HEK293 (cell line): ENCODE measurements at regions not wholly inside any gene's neighbourhood (a gene's known extent, or its start where the extent isn't known, plus 50 kb on each side); places are given as distances from the start of the nearest gene placed in this dataset.

Experiments used
- CTCF ChIA-PET: fragments of 350-600 bp; formaldehyde crosslinking; extraction: SDS; loops from one replicate; lab custom pipeline; 2021; ENCODE audit warnings: antibody characterized with exemption; lab: Yijun Ruan, JAX
- POLR2A ChIA-PET: fragments of 300-600 bp; formaldehyde crosslinking; extraction: SDS; loops from one replicate; lab custom pipeline; 2020; ENCODE audit warnings: antibody characterized with exemption, inconsistent platforms; lab: Yijun Ruan, JAX
- H3K27ac ChIP-seq: fragments of 200-500 bp; sonication (Bioruptor generic); 2 replicates; pipeline ENCODE4 v1.5.1; 2014; ENCODE audit warnings: low read depth, low read length, control low read depth, inconsistent platforms; ENCODE audit errors: extremely low read depth
- H3K36me3 ChIP-seq, 2 experiments: fragments of 200-500 bp in 1 of 2; sonication (Bioruptor generic) in 1 of 2; 1 replicate in 1 of 2; 2 replicates in 1 of 2; pipeline ENCODE4 v1.5.1; 2014 to 2017; ENCODE audit warnings: inconsistent platforms in 2 of 2, low read length in 2 of 2; ENCODE audit not compliant: control insufficient read depth in 2 of 2, insufficient read depth in 1 of 2
- H3K4me1 ChIP-seq: fragments of 200-500 bp; sonication (Bioruptor generic); 2 replicates; pipeline ENCODE4 v1.5.1; 2014; ENCODE audit warnings: mild to moderate bottlenecking, low read length, inconsistent platforms; ENCODE audit not compliant: control insufficient read depth, insufficient read depth
- H3K4me3 ChIP-seq: 2 replicates; pipeline ENCODE4 v1.5.1; 2011; ENCODE audit warnings: low read depth, mild to moderate bottlenecking, control low read depth, low read length, moderate library complexity
- H3K9me3 ChIP-seq: fragments of 200-500 bp; sonication (Bioruptor generic); 2 replicates; pipeline ENCODE4 v1.5.1; 2014; ENCODE audit warnings: low read depth, low read length, inconsistent platforms; ENCODE audit not compliant: control insufficient read depth, insufficient read depth
- IKZF3 ChIP-seq: fragments of 450-650 bp; IDR thresholded peaks from 2 replicates; pipeline ENCODE4 v1.5.0; 2018; ENCODE audit warnings: missing biosample characterization, mild to moderate bottlenecking, missing genetic modification characterization, moderate library complexity
- KLF10 ChIP-seq: fragments of 450-650 bp; IDR thresholded peaks from 2 replicates; pipeline ENCODE4 v1.5.1; 2018; ENCODE audit warnings: missing biosample characterization, mild to moderate bottlenecking, missing genetic modification characterization
- KLF8 ChIP-seq: fragments of 450-650 bp; formaldehyde crosslinking; IDR thresholded peaks from 2 replicates; pipeline ENCODE4 v1.5.1; 2016; ENCODE audit warnings: missing biosample characterization, missing genetic modification characterization
- REPIN1 ChIP-seq: fragments of 450-650 bp; formaldehyde crosslinking; IDR thresholded peaks from 2 replicates; pipeline ENCODE4 v1.5.1; 2017; ENCODE audit warnings: missing biosample characterization, missing genetic modification characterization, low read depth
- SCRT1 ChIP-seq: fragments of 450-650 bp; formaldehyde crosslinking; IDR thresholded peaks from 2 replicates; pipeline ENCODE4 v1.5.1; 2016; ENCODE audit warnings: missing biosample characterization, missing genetic modification characterization, borderline replicate concordance
- ZBTB8A ChIP-seq: fragments of 450-650 bp; formaldehyde crosslinking; IDR thresholded peaks from 2 replicates; pipeline ENCODE4 v1.5.1; 2016; ENCODE audit warnings: missing biosample characterization, missing genetic modification characterization
- ZFP37 ChIP-seq: fragments of 450-650 bp; formaldehyde crosslinking; IDR thresholded peaks from 2 replicates; pipeline ENCODE4 v1.5.1; 2016; ENCODE audit warnings: missing biosample characterization, missing genetic modification characterization
- ZNF121 ChIP-seq: fragments of 450-650 bp; formaldehyde crosslinking; IDR thresholded peaks from 2 replicates; pipeline ENCODE4 v1.5.1; 2016; ENCODE audit warnings: missing biosample characterization, missing genetic modification characterization
- ZNF19 ChIP-seq: fragments of 450-650 bp; formaldehyde crosslinking; IDR thresholded peaks from 2 replicates; pipeline ENCODE4; 2016; ENCODE audit warnings: missing biosample characterization, missing genetic modification characterization, low read depth
- ZNF24 ChIP-seq: fragments of 450-650 bp; formaldehyde crosslinking; IDR thresholded peaks from 2 replicates; pipeline ENCODE4 v1.5.1; 2016; ENCODE audit warnings: missing biosample characterization, missing genetic modification characterization
- ZNF248 ChIP-seq: fragments of 450-650 bp; formaldehyde crosslinking; IDR thresholded peaks from 2 replicates; pipeline ENCODE4 v1.5.1; 2017; ENCODE audit warnings: missing biosample characterization, missing genetic modification characterization
- ZNF416 ChIP-seq: fragments of 450-650 bp; formaldehyde crosslinking; IDR thresholded peaks from 2 replicates; pipeline ENCODE4 v1.5.1; 2016; ENCODE audit warnings: missing biosample characterization, missing genetic modification characterization
- ZNF623 ChIP-seq: fragments of 450-650 bp; formaldehyde crosslinking; IDR thresholded peaks from 2 replicates; pipeline ENCODE4 v1.5.1; 2016; ENCODE audit warnings: missing biosample characterization, missing genetic modification characterization
- ZNF660 ChIP-seq: fragments of 450-650 bp; IDR thresholded peaks from 2 replicates; pipeline ENCODE4 v1.5.1; 2018; ENCODE audit warnings: missing biosample characterization, mild to moderate bottlenecking, missing genetic modification characterization
- ZNF701 ChIP-seq: fragments of 450-650 bp; formaldehyde crosslinking; IDR thresholded peaks from 2 replicates; pipeline ENCODE4 v1.5.1; 2016; ENCODE audit warnings: missing biosample characterization, missing genetic modification characterization
- ZNF768 ChIP-seq: fragments of 450-650 bp; formaldehyde crosslinking; IDR thresholded peaks from 2 replicates; pipeline ENCODE4 v1.5.1; 2018; ENCODE audit warnings: missing biosample characterization, mild to moderate bottlenecking, missing genetic modification characterization
- ZNF792 ChIP-seq: fragments of 450-650 bp; formaldehyde crosslinking; IDR thresholded peaks from 2 replicates; pipeline ENCODE4 v1.5.1; 2016; ENCODE audit warnings: missing biosample characterization, missing genetic modification characterization
- ZSCAN30 ChIP-seq: fragments of 450-650 bp; IDR thresholded peaks from 2 replicates; pipeline ENCODE4 v1.5.1; 2018; ENCODE audit warnings: missing biosample characterization, mild to moderate bottlenecking, missing genetic modification characterization, moderate library complexity
- ZXDB ChIP-seq: fragments of 450-650 bp; formaldehyde crosslinking; IDR thresholded peaks from 2 replicates; pipeline ENCODE4 v1.5.1; 2016; ENCODE audit warnings: missing biosample characterization, missing genetic modification characterization
- TF ChIP-seq, protein P1 (sequence below): sonication (generic); formaldehyde crosslinking; IDR thresholded peaks from 2 replicates; pipeline ENCODE4 v1.8.1; 2022; ENCODE audit warnings: mild to moderate bottlenecking, moderate library complexity, missing genetic modification reagents
- TF ChIP-seq, protein P2 (sequence below): fragments of 450-650 bp; formaldehyde crosslinking; IDR thresholded peaks from 2 replicates; pipeline ENCODE4 v1.5.1; 2017; ENCODE audit warnings: missing biosample characterization, missing genetic modification characterization
- TF ChIP-seq, protein P3 (sequence below): fragments of 450-650 bp; formaldehyde crosslinking; IDR thresholded peaks from 2 replicates; pipeline ENCODE4 v1.5.1; 2016; ENCODE audit warnings: missing biosample characterization, missing genetic modification characterization
- TF ChIP-seq, protein P4 (sequence below): fragments of 450-650 bp; formaldehyde crosslinking; IDR thresholded peaks from 2 replicates; pipeline ENCODE4 v1.5.1; 2016; ENCODE audit warnings: missing biosample characterization, missing genetic modification characterization
- TF ChIP-seq, protein P5 (sequence below): fragments of 450-650 bp; formaldehyde crosslinking; IDR thresholded peaks from 2 replicates; pipeline ENCODE4 v1.5.1; 2016; ENCODE audit warnings: missing biosample characterization, missing genetic modification characterization

DNA sequence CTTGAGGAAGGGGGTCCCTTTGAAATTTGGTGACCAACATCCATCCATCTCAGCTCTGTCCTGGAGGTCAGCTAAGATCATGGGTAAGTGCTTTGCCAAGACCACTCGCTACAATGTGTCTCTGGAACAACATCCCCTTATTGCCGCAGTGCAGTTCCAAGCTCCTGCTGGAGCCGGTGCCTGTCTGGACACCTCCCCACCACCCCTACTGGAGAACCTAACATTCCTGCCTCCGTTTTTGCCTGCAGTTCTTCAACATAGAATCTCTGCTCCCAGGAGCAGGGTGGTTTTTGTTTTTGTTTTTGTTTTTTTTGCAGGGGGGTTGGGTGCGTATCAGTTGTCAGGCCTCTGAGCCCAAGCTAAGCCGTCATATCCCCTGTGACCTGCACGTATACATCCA is 51.2 kb upstream of the FXYD4 start:
- H3K4me1 ChIP-seq, result no peaks in the 10 kb centered on the region
- TF ChIP-seq ZNF248 (tag by site-specific recombination), result no peak
- no peak for TF ChIP-seq ZNF792 (tag by site-specific recombination)
- TF ChIP-seq, protein P1, sequence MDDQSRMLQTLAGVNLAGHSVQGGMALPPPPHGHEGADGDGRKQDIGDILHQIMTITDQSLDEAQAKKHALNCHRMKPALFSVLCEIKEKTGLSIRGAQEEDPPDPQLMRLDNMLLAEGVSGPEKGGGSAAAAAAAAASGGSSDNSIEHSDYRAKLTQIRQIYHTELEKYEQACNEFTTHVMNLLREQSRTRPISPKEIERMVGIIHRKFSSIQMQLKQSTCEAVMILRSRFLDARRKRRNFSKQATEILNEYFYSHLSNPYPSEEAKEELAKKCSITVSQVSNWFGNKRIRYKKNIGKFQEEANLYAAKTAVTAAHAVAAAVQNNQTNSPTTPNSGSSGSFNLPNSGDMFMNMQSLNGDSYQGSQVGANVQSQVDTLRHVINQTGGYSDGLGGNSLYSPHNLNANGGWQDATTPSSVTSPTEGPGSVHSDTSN (CRISPR knock-in tag), result no peak
- TF ChIP-seq ZNF660 (tag by site-specific recombination), result no peak
- no peak for TF ChIP-seq ZFP37
- TF ChIP-seq ZNF623 (tag by site-specific recombination), result no peak
- no peak for TF ChIP-seq KLF8 (tag by site-specific recombination)
- no peak for TF ChIP-seq IKZF3 (tag by site-specific recombination)
- TF ChIP-seq, protein P2, sequence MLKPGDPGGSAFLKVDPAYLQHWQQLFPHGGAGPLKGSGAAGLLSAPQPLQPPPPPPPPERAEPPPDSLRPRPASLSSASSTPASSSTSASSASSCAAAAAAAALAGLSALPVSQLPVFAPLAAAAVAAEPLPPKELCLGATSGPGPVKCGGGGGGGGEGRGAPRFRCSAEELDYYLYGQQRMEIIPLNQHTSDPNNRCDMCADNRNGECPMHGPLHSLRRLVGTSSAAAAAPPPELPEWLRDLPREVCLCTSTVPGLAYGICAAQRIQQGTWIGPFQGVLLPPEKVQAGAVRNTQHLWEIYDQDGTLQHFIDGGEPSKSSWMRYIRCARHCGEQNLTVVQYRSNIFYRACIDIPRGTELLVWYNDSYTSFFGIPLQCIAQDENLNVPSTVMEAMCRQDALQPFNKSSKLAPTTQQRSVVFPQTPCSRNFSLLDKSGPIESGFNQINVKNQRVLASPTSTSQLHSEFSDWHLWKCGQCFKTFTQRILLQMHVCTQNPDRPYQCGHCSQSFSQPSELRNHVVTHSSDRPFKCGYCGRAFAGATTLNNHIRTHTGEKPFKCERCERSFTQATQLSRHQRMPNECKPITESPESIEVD (tag by site-specific recombination), result no peak
- TF ChIP-seq ZNF701 (tag by site-specific recombination), result no peak
- no peak for TF ChIP-seq ZNF768
- TF ChIP-seq ZNF19, result no peak
- TF ChIP-seq ZNF24 (tag by site-specific recombination), result no peak
- no peaks in the 10 kb centered on the region for H3K9me3 ChIP-seq
- no peak overlapping the region for H3K27ac ChIP-seq
- no peak overlapping the region for H3K4me3 ChIP-seq
- ChIA-PET POLR2A (no interaction called here), CTCF (interaction anchor here (0.9 kb wide), 1 partner anchor 28 kb away, joined by 3 read pairs; no protein-coding TSS in a partner anchor)
- no peaks in the 10 kb centered on the region for H3K36me3 ChIP-seq

DNA sequence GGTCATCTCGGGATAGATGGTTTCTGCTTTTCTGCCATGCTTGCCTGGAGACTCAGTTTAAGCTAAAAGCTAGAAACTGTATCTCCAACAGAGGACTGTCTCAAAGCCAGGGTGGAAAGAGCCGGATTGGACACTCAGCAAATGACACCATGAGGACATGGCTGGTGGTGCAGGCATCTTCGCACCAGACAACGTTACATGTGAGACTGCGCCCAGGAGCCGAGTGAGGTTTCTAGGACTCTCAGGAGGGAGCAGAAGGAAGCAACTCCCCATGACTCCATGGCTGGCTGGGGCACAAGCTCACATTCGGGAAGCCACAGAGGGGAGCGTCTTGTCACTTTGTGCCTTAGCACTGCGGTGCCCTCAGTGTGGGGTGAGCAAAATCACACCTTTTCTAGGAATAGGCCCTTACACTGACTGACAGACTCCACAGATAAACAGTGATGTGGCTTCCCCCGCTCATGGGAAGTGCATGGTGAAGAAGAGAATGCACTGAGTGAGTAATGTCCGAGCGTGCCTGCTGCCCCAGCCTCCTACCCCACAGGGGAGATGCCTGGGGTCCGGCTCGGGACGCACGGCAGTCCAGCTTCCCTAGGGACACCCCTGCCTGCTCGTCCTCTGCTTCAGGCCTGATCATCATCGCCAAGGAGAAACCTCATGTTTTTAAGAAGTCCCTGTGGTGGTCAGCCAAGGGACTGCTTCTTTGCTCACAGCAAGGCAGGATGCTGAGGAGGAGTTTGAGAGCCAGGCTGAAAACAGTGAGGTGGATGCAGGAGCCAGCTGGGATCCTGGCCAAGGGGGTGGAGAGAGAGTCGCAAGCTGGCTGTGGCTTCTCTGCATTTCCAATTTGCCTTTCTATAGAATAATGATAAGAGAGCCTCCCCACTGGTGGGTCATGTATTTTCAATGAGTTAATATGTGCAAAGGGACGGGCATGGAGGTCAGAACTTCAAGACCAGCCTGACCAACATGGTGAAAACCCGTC is 52.2 kb upstream of the FXYD4 start:
- Histone ChIP-seq H3K4me3 (no peak overlapping the region), H3K27ac (no peak overlapping the region), H3K9me3 (no peaks in the 10 kb centered on the region), H3K4me1 (no peaks in the 10 kb centered on the region), H3K36me3 (no peaks in the 10 kb centered on the region)
- CTCF ChIA-PET, result interaction anchor here (0.6 to 1.0 kb wide), 3 partner anchors 29 to 30 kb away, joined by 3 to 4 read pairs (median 3); no protein-coding TSS in a partner anchor
- POLR2A ChIA-PET, result interaction anchor here (0.6 kb wide), 1 partner anchor 24 kb away, joined by 9 read pairs; no protein-coding TSS in a partner anchor
- TF ChIP-seq ZNF416 (tag by site-specific recombination) (no peak), KLF10 (tag by site-specific recombination) (no peak), REPIN1 (tag by site-specific recombination) (no peak), ZBTB8A (tag by site-specific recombination) (no peak), ZNF768 (no peak), ZSCAN30 (tag by site-specific recombination) (no peak), ZXDB (no peak), SCRT1 (tag by site-specific recombination) (no peak), ZNF121 (tag by site-specific recombination) (no peak), IKZF3 (tag by site-specific recombination) (no peak)
- TF ChIP-seq, protein P3, sequence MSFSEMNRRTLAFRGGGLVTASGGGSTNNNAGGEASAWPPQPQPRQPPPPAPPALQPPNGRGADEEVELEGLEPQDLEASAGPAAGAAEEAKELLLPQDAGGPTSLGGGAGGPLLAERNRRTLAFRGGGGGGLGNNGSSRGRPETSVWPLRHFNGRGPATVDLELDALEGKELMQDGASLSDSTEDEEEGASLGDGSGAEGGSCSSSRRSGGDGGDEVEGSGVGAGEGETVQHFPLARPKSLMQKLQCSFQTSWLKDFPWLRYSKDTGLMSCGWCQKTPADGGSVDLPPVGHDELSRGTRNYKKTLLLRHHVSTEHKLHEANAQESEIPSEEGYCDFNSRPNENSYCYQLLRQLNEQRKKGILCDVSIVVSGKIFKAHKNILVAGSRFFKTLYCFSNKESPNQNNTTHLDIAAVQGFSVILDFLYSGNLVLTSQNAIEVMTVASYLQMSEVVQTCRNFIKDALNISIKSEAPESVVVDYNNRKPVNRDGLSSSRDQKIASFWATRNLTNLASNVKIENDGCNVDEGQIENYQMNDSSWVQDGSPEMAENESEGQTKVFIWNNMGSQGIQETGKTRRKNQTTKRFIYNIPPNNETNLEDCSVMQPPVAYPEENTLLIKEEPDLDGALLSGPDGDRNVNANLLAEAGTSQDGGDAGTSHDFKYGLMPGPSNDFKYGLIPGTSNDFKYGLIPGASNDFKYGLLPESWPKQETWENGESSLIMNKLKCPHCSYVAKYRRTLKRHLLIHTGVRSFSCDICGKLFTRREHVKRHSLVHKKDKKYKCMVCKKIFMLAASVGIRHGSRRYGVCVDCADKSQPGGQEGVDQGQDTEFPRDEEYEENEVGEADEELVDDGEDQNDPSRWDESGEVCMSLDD (tag by site-specific recombination), result no peak
- TF ChIP-seq, protein P4, sequence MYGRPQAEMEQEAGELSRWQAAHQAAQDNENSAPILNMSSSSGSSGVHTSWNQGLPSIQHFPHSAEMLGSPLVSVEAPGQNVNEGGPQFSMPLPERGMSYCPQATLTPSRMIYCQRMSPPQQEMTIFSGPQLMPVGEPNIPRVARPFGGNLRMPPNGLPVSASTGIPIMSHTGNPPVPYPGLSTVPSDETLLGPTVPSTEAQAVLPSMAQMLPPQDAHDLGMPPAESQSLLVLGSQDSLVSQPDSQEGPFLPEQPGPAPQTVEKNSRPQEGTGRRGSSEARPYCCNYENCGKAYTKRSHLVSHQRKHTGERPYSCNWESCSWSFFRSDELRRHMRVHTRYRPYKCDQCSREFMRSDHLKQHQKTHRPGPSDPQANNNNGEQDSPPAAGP (tag by site-specific recombination), result no peak
- TF ChIP-seq, protein P5, sequence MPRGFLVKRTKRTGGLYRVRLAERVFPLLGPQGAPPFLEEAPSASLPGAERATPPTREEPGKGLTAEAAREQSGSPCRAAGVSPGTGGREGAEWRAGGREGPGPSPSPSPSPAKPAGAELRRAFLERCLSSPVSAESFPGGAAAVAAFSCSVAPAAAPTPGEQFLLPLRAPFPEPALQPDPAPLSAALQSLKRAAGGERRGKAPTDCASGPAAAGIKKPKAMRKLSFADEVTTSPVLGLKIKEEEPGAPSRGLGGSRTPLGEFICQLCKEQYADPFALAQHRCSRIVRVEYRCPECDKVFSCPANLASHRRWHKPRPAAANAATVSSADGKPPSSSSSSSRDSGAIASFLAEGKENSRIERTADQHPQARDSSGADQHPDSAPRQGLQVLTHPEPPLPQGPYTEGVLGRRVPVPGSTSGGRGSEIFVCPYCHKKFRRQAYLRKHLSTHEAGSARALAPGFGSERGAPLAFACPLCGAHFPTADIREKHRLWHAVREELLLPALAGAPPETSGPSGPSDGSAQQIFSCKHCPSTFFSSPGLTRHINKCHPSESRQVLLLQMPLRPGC (tag by site-specific recombination), result no peak
